ENCODE measurements at regions not wholly inside any gene's neighbourhood (a gene's known extent, or its start where the extent isn't known, plus 50 kb on each side); places are given as distances from the start of the nearest gene placed in this dataset.

GRCh38 chr7:118877187-118877586, 652.7 kb downstream of the ANKRD7 start:
- TF ChIP-seq EZH2phosphoT487 (IDR thresholded peaks at IDR 0.05; ENCODE audit: borderline replicate concordance, low read length) (no peak), CTCF (IDR thresholded peaks at IDR 0.05; ENCODE audit: low read depth, low read length, poor library complexity, severe bottlenecking) (no peak)
- H3K4me2 ChIP-seq (ENCODE audit: low read length) = no peak overlapping the region
- H3K79me2 ChIP-seq (ENCODE audit: control insufficient read depth, low read length) = no peaks in the 10 kb centered on the region
- H3K9me2 ChIP-seq (replicated peaks; ENCODE audit: control insufficient read depth, low read length) = no peaks in the 10 kb centered on the region
- H3K4me1 ChIP-seq (ENCODE audit: control insufficient read depth, low read length) = no peaks in the 10 kb centered on the region
- H3K9me3 ChIP-seq (ENCODE audit: control insufficient read depth, insufficient read depth, low read length) = no peaks in the 10 kb centered on the region
- no peaks in the 10 kb centered on the region for H3K27me3 ChIP-seq (ENCODE audit: control insufficient read depth, low read length)
- no peaks in the 10 kb centered on the region for H3F3A ChIP-seq (ENCODE audit: control insufficient read depth, insufficient read depth)
- no peaks in the 10 kb centered on the region for H3K36me3 ChIP-seq (ENCODE audit: control insufficient read depth, low read length)
- H4K20me1 ChIP-seq (ENCODE audit: control insufficient read depth, insufficient read depth, low read depth, low read length) = no peaks in the 10 kb centered on the region
- no peak overlapping the region for H3K27ac ChIP-seq (ENCODE audit: low read depth, low read length)
- no peak overlapping the region for H3K4me3 ChIP-seq (ENCODE audit: low read length)

GRCh38 chr7:118878336-118878735, 653.8 kb downstream of the ANKRD7 start:
- Histone ChIP-seq H3K36me3 (ENCODE audit: control insufficient read depth, low read length) (no peaks in the 10 kb centered on the region), H3K4me2 (ENCODE audit: low read length) (no peak overlapping the region), H3K9me3 (ENCODE audit: control insufficient read depth, insufficient read depth, low read length) (no peaks in the 10 kb centered on the region), H3K27ac (ENCODE audit: low read depth, low read length) (no peak overlapping the region), H3K27me3 (ENCODE audit: control insufficient read depth, low read length) (no peaks in the 10 kb centered on the region), H4K20me1 (ENCODE audit: control insufficient read depth, insufficient read depth, low read depth, low read length) (no peaks in the 10 kb centered on the region), H3F3A (ENCODE audit: control insufficient read depth, insufficient read depth) (no peaks in the 10 kb centered on the region), H3K9me2 (replicated peaks; ENCODE audit: control insufficient read depth, low read length) (no peaks in the 10 kb centered on the region), H3K4me3 (ENCODE audit: low read length) (no peak overlapping the region), H3K79me2 (ENCODE audit: control insufficient read depth, low read length) (no peaks in the 10 kb centered on the region), H3K4me1 (ENCODE audit: control insufficient read depth, low read length) (no peaks in the 10 kb centered on the region)
- TF ChIP-seq EZH2phosphoT487 (IDR thresholded peaks at IDR 0.05; ENCODE audit: borderline replicate concordance, low read length) = no peak
- TF ChIP-seq CTCF (IDR thresholded peaks at IDR 0.05; ENCODE audit: low read depth, low read length, poor library complexity, severe bottlenecking) = no peak

- Histone ChIP-seq H3K9me3 (ENCODE audit: control insufficient read depth, insufficient read depth, low read length) (no peaks in the 10 kb centered on the region), H3K27ac (ENCODE audit: low read depth, low read length) (no peak overlapping the region), H3K79me2 (ENCODE audit: control insufficient read depth, low read length) (no peaks in the 10 kb centered on the region), H3K4me1 (ENCODE audit: control insufficient read depth, low read length) (no peaks in the 10 kb centered on the region), H4K20me1 (ENCODE audit: control insufficient read depth, insufficient read depth, low read depth, low read length) (no peaks in the 10 kb centered on the region), H3K9me2 (replicated peaks; ENCODE audit: control insufficient read depth, low read length) (no peaks in the 10 kb centered on the region), H3F3A (ENCODE audit: control insufficient read depth, insufficient read depth) (no peaks in the 10 kb centered on the region), H3K4me3 (ENCODE audit: low read length) (no peak overlapping the region), H3K27me3 (ENCODE audit: control insufficient read depth, low read length) (no peaks in the 10 kb centered on the region), H3K36me3 (ENCODE audit: control insufficient read depth, low read length) (no peaks in the 10 kb centered on the region), H3K4me2 (ENCODE audit: low read length) (no peak overlapping the region)
- no peak for TF ChIP-seq CTCF (IDR thresholded peaks at IDR 0.05; ENCODE audit: low read depth, low read length, poor library complexity, severe bottlenecking)
- no peak for TF ChIP-seq EZH2phosphoT487 (IDR thresholded peaks at IDR 0.05; ENCODE audit: borderline replicate concordance, low read length)
Observed at GRCh38 chr7:118898284-118898683, 673.8 kb downstream of the ANKRD7 start.

- no peaks in the 10 kb centered on the region for H3K27me3 ChIP-seq (ENCODE audit: control insufficient read depth, low read length)
- no peaks in the 10 kb centered on the region for H3K9me3 ChIP-seq (ENCODE audit: control insufficient read depth, insufficient read depth, low read length)
- H3K9me2 ChIP-seq (replicated peaks; ENCODE audit: control insufficient read depth, low read length) = no peaks in the 10 kb centered on the region
- H3K4me1 ChIP-seq (ENCODE audit: control insufficient read depth, low read length) = no peaks in the 10 kb centered on the region
- no peaks in the 10 kb centered on the region for H3K79me2 ChIP-seq (ENCODE audit: control insufficient read depth, low read length)
- no peaks in the 10 kb centered on the region for H3F3A ChIP-seq (ENCODE audit: control insufficient read depth, insufficient read depth)
- no peaks in the 10 kb centered on the region for H3K36me3 ChIP-seq (ENCODE audit: control insufficient read depth, low read length)
- no peak overlapping the region for H3K27ac ChIP-seq (ENCODE audit: low read depth, low read length)
- no peak overlapping the region for H3K4me2 ChIP-seq (ENCODE audit: low read length)
- TF ChIP-seq CTCF (IDR thresholded peaks at IDR 0.05; ENCODE audit: low read depth, low read length, poor library complexity, severe bottlenecking) (no peak), EZH2phosphoT487 (IDR thresholded peaks at IDR 0.05; ENCODE audit: borderline replicate concordance, low read length) (no peak)
- no peak overlapping the region for H3K4me3 ChIP-seq (ENCODE audit: low read length)
- no peaks in the 10 kb centered on the region for H4K20me1 ChIP-seq (ENCODE audit: control insufficient read depth, insufficient read depth, low read depth, low read length)
Observed at GRCh38 chr7:118902600-118902999, 678.1 kb downstream of the ANKRD7 start.

Data from DOHH2 (cell line).